ENCODE measurements at regions not wholly inside any gene's neighbourhood (a gene's known extent, or its start where the extent isn't known, plus 50 kb on each side); places are given as distances from the start of the nearest gene placed in this dataset.
"Not testable (repeated sequence)": the region's sequence is repeated elsewhere in the genome, so short reads cannot be mapped to it uniquely, and the experiment has no call there.

DNA sequence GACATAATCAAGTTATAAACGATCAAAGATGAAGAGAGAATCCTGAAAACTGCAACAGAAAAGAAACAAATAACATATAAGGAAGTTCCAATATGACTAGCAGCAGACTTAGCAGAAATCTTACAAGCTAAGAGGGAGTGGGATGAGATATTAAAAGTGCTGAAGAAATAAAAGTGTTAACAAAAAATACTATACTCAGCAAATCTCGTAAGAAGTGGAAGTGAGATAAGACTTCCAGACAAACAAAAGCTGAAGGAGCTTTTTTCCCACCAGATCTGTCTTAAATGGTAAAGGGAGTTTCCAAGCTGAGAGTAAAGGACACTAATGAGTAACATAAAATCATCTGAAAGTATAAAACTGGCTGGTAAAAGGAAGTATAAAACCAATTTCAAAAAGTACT, 2036.0 kb upstream of the C9orf72 start:
- H3K36me3 ChIP-seq: no peaks in the 10 kb centered on the region
- no peak overlapping the region for H3K27ac ChIP-seq
- no peaks in the 10 kb centered on the region for H3K4me1 ChIP-seq
- no peak for ATAC-seq
- DNase-seq: no peak
- H3K4me3 ChIP-seq: no peak overlapping the region
- H3K27me3 ChIP-seq (ENCODE audit: low read depth): no peaks in the 10 kb centered on the region
- intact Hi-C loops (cut with DNase I): no loop called here
- no peaks in the 10 kb centered on the region for H3K9me3 ChIP-seq
- no peak for TF ChIP-seq CTCF (IDR thresholded peaks at IDR 0.05)

GRCh38 chr9:29613773-29614172, 2040.5 kb upstream of the C9orf72 start:
- H3K27me3 ChIP-seq (ENCODE audit: low read depth): no peaks in the 10 kb centered on the region
- TF ChIP-seq CTCF (IDR thresholded peaks at IDR 0.05): no peak

GRCh38 chr9:29616844-29617243, 2043.6 kb upstream of the C9orf72 start:
- no peak overlapping the region for H3K4me3 ChIP-seq
- H3K36me3 ChIP-seq: no peaks in the 10 kb centered on the region
- no peaks in the 10 kb centered on the region for H3K4me1 ChIP-seq
- DNase-seq (no peak), ATAC-seq (no peak)
- no peaks in the 10 kb centered on the region for H3K27me3 ChIP-seq (ENCODE audit: low read depth)
- H3K27ac ChIP-seq: no peak overlapping the region
- no peaks in the 10 kb centered on the region for H3K9me3 ChIP-seq
- intact Hi-C loops (cut with DNase I): no loop called here
- no peak for TF ChIP-seq CTCF (IDR thresholded peaks at IDR 0.05)

More at GRCh38 chr9:29613773-29614172, 2040.5 kb upstream of the C9orf72 start:
- DNase-seq (no peak), ATAC-seq (no peak)
- Histone ChIP-seq H3K27ac (no peak overlapping the region), H3K9me3 (no peaks in the 10 kb centered on the region), H3K36me3 (no peaks in the 10 kb centered on the region), H3K4me3 (no peak overlapping the region), H3K4me1 (no peaks in the 10 kb centered on the region)
- intact Hi-C loops (cut with DNase I): no loop called here

DNA sequence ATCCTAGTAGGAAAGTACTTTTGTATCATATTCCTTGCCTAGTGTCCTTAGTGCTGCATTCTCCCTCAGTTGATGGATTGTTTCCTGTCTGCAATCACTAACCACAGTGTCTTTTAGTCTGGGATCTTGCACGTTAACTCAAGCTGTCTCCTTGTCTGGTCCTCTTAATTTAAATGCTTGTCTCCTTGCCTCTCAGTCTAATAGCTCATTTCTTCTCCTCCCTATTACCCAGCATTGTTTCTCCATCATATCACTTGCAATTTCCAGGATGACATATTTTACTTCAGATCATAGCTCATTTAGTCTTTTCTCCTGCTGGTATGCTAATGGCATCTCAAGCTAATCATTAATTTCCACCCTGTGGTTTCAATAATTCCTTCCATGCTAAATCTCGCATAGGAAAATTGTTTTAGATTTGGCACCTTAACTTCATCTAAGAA, 2052.0 kb upstream of the C9orf72 start:
- intact Hi-C loops (cut with DNase I): no loop called here
- H3K36me3 ChIP-seq: no peaks in the 10 kb centered on the region
- ATAC-seq: no peak
- H3K27ac ChIP-seq: no peak overlapping the region
- no peaks in the 10 kb centered on the region for H3K27me3 ChIP-seq (ENCODE audit: low read depth)
- no peaks in the 10 kb centered on the region for H3K9me3 ChIP-seq
- DNase-seq: no peak
- H3K4me3 ChIP-seq: no peak overlapping the region
- no peak for TF ChIP-seq CTCF (IDR thresholded peaks at IDR 0.05)
- no peaks in the 10 kb centered on the region for H3K4me1 ChIP-seq

DNA sequence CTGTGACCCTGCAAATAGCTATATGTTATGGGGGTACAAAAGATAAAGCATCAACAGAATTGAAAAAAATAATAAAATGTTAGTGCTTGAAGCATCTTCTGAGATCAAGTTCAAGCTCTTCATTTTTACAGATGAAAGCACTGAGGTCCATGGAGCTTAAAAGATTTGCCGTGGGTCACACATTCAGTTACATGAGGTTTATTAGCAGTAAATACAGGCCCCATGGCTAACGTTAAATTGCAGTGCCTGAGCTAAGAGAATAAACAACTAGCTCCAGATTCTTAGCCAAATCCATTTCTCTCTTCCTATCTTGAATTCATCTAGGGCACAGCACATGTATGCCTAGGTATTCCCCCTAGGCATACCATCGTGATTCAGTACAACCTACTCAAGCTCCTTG, 2052.7 kb upstream of the C9orf72 start:
- no peak overlapping the region for H3K4me3 ChIP-seq
- no peaks in the 10 kb centered on the region for H3K36me3 ChIP-seq
- no peak overlapping the region for H3K27ac ChIP-seq
- intact Hi-C loops (cut with DNase I): no loop called here
- DNase-seq (no peak), ATAC-seq (no peak)
- no peak for TF ChIP-seq CTCF (IDR thresholded peaks at IDR 0.05)
- H3K27me3 ChIP-seq (ENCODE audit: low read depth): no peaks in the 10 kb centered on the region
- H3K4me1 ChIP-seq: no peaks in the 10 kb centered on the region
- no peaks in the 10 kb centered on the region for H3K9me3 ChIP-seq

DNA sequence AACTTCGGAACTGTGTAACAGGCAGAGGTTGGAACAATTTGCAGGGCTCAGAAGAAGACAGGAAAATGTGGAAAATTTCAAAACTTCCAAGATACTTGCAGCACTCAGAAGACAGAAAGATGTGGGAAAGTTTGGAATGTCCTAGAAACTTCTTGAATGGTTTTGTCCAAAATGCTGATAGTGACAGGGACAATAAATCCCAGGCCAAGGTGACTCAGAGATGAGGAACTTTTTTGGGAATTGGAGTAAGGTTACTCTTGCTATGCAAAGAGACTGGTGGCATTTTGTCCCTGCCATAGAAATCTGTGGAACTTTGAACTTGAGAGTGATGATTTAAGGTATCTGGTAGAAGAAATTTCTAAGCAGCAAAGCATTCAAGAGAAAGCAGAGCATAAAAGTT, 2055.6 kb upstream of the C9orf72 start:
- DNase-seq; H3K9me3 ChIP-seq; H3K4me3 ChIP-seq; ATAC-seq; H3K27ac ChIP-seq; H3K36me3 ChIP-seq; H3K4me1 ChIP-seq; intact Hi-C loops (cut with DNase I); H3K27me3 ChIP-seq (ENCODE audit: low read depth): not testable (repeated sequence)
